ENCODE measurements at regions not wholly inside any gene's neighbourhood (a gene's known extent, or its start where the extent isn't known, plus 50 kb on each side); places are given as distances from the start of the nearest gene placed in this dataset.

DNA sequence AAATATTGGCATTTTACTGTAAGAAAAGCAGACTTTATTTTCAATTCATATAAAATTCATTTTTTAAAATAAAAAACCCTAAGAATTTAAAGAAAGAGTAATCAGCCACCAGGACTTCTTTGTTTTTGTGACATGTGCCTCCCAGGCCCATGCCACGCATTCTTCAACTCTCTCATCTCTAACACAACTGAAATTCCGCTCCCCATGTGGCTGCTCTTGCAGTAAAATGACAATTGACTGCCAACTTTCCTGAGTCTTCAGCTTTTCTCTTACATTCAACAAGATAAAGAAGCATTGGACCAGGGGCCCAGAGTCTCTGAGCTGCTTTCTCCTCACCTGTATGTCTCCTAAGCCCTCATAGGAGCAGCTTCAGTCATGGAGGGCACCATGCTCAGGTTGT lies 372.1 kb downstream of the UQCRFS1 start:
- Histone ChIP-seq H4K20me1 (ENCODE audit: insufficient read depth, low read length) (no peaks in the 10 kb centered on the region), H3K27ac (ENCODE audit: low read depth, low read length) (no peak overlapping the region), H3K4me3 (ENCODE audit: insufficient read depth, low read length) (no peak overlapping the region), H3K9me3 (ENCODE audit: low read depth, low read length) (peaks cover 2% of the 10 kb centered on the region), H3K36me3 (ENCODE audit: insufficient read depth, low read length) (no peaks in the 10 kb centered on the region), H3K4me1 (ENCODE audit: insufficient read depth, low read length) (no peaks in the 10 kb centered on the region), H3K27me3 (ENCODE audit: insufficient read depth, low read length) (no peaks in the 10 kb centered on the region), H2AFZ (ENCODE audit: low read length) (no peak overlapping the region), H3K79me2 (ENCODE audit: insufficient read depth, low read length) (no peaks in the 10 kb centered on the region), H3K4me2 (ENCODE audit: insufficient read depth, low read length) (no peak overlapping the region)
- DNase-seq (ENCODE audit: insufficient read length, low spot score, missing footprints) = no peak
- TF ChIP-seq CTCF (IDR thresholded peaks at IDR 0.05; ENCODE audit: extremely low read depth, low read depth, low read length) = no peak

GRCh38 chr19:28839455-28839854 lies 373.5 kb downstream of the UQCRFS1 start:
- Histone ChIP-seq H3K36me3 (ENCODE audit: insufficient read depth, low read length) (no peaks in the 10 kb centered on the region), H3K4me1 (ENCODE audit: insufficient read depth, low read length) (no peaks in the 10 kb centered on the region), H3K27ac (ENCODE audit: low read depth, low read length) (no peak overlapping the region), H3K27me3 (ENCODE audit: insufficient read depth, low read length) (no peaks in the 10 kb centered on the region), H3K4me2 (ENCODE audit: insufficient read depth, low read length) (no peak overlapping the region), H3K9me3 (ENCODE audit: low read depth, low read length) (peaks cover 2% of the 10 kb centered on the region), H3K4me3 (ENCODE audit: insufficient read depth, low read length) (no peak overlapping the region), H4K20me1 (ENCODE audit: insufficient read depth, low read length) (no peaks in the 10 kb centered on the region), H2AFZ (ENCODE audit: low read length) (no peak overlapping the region), H3K79me2 (ENCODE audit: insufficient read depth, low read length) (no peaks in the 10 kb centered on the region)
- DNase-seq (ENCODE audit: insufficient read length, low spot score, missing footprints) = no peak
- TF ChIP-seq CTCF (IDR thresholded peaks at IDR 0.05; ENCODE audit: extremely low read depth, low read depth, low read length) = no peak

- H3K4me1 ChIP-seq (ENCODE audit: insufficient read depth, low read length) = no peaks in the 10 kb centered on the region
- H3K27me3 ChIP-seq (ENCODE audit: insufficient read depth, low read length) = no peaks in the 10 kb centered on the region
- DNase-seq (ENCODE audit: insufficient read length, low spot score, missing footprints) = no peak
- no peaks in the 10 kb centered on the region for H3K36me3 ChIP-seq (ENCODE audit: insufficient read depth, low read length)
- no peak overlapping the region for H3K4me3 ChIP-seq (ENCODE audit: insufficient read depth, low read length)
- H3K27ac ChIP-seq (ENCODE audit: low read depth, low read length) = no peak overlapping the region
- H4K20me1 ChIP-seq (ENCODE audit: insufficient read depth, low read length) = no peaks in the 10 kb centered on the region
- no peak for TF ChIP-seq CTCF (IDR thresholded peaks at IDR 0.05; ENCODE audit: extremely low read depth, low read depth, low read length)
- H3K9me3 ChIP-seq (ENCODE audit: low read depth, low read length) = peaks cover 2% of the 10 kb centered on the region
- no peak overlapping the region for H3K4me2 ChIP-seq (ENCODE audit: insufficient read depth, low read length)
- H3K79me2 ChIP-seq (ENCODE audit: insufficient read depth, low read length) = no peaks in the 10 kb centered on the region
- no peak overlapping the region for H2AFZ ChIP-seq (ENCODE audit: low read length)
These were observed 374.0 kb downstream of the UQCRFS1 start for GRCh38 chr19:28838909-28839308.

DNA sequence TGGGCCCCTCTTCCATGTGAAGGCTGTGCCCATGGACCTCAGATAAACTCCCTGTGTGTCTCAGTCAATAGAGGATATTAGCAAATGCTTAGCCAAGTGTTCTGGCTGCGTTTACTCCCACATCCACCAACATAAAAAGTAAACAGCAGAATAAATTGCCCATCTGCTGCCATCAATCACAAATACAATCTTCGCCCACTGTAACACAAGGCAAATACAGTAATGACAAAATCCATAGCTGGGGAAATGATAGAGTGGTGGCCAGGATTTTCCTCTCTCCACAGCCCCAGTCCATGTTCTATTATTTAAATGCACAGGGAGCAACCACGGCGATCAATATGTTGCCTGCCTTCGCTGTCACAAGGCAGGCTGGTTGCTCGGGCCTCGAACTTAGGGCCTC lies 376.5 kb downstream of the UQCRFS1 start:
- Histone ChIP-seq H4K20me1 (ENCODE audit: insufficient read depth, low read length) (no peaks in the 10 kb centered on the region), H3K4me2 (ENCODE audit: insufficient read depth, low read length) (no peak overlapping the region), H3K4me3 (ENCODE audit: insufficient read depth, low read length) (no peak overlapping the region), H2AFZ (ENCODE audit: low read length) (no peak overlapping the region), H3K4me1 (ENCODE audit: insufficient read depth, low read length) (no peaks in the 10 kb centered on the region), H3K9me3 (ENCODE audit: low read depth, low read length) (peaks cover 2% of the 10 kb centered on the region), H3K27me3 (ENCODE audit: insufficient read depth, low read length) (no peaks in the 10 kb centered on the region), H3K27ac (ENCODE audit: low read depth, low read length) (no peak overlapping the region), H3K79me2 (ENCODE audit: insufficient read depth, low read length) (no peaks in the 10 kb centered on the region), H3K36me3 (ENCODE audit: insufficient read depth, low read length) (no peaks in the 10 kb centered on the region)
- TF ChIP-seq CTCF (IDR thresholded peaks at IDR 0.05; ENCODE audit: extremely low read depth, low read depth, low read length) = no peak
- DNase-seq (ENCODE audit: insufficient read length, low spot score, missing footprints) = no peak

Data from osteoblast (primary cell).